T-helper 2 cell treated with Interferon-gamma antibody and Interleukin-4, amounts not matched to agents 5 μg/mL and 100 μg/mL, for 36 hours (primary cell): ENCODE measurements at regions not wholly inside any gene's neighbourhood (a gene's known extent, or its start where the extent isn't known, plus 50 kb on each side); places are given as distances from the start of the nearest gene placed in this dataset.

Source experiments
- DNase-seq: peaks from one replicate; pipeline ENCODE4 v3.0.0; 2021; ENCODE audit warnings: low spot score
- H3K27ac Mint-ChIP-seq: one replicate; pipeline ENCODE4 v1.8.0; 2021; ENCODE audit warnings: mild to moderate bottlenecking, mixed read lengths
- H3K27me3 Mint-ChIP-seq: one replicate; pipeline ENCODE4 v1.8.0; 2021; ENCODE audit warnings: low read depth, mixed read lengths
- H3K36me3 Mint-ChIP-seq: one replicate; pipeline ENCODE4 v1.8.0; 2021; ENCODE audit warnings: low read depth, mixed read lengths
- H3K4me1 Mint-ChIP-seq: one replicate; pipeline ENCODE4 v1.8.0; 2021; ENCODE audit warnings: low read depth, mixed read lengths
- H3K4me3 Mint-ChIP-seq: one replicate; pipeline ENCODE4 v1.8.0; 2022; ENCODE audit warnings: mild to moderate bottlenecking, moderate library complexity, mixed read lengths
- H3K9me3 Mint-ChIP-seq: one replicate; pipeline ENCODE4 v1.8.0; 2021; ENCODE audit warnings: mixed read lengths

- no peak overlapping the region for H3K4me3 Mint-ChIP-seq
- no peaks in the 10 kb centered on the region for H3K27me3 Mint-ChIP-seq
- H3K36me3 Mint-ChIP-seq: no peaks in the 10 kb centered on the region
- no peak overlapping the region for H3K27ac Mint-ChIP-seq
- H3K9me3 Mint-ChIP-seq: no peaks in the 10 kb centered on the region
- no peaks in the 10 kb centered on the region for H3K4me1 Mint-ChIP-seq
- DNase-seq: no peak
These were observed 125.6 kb downstream of the SPRY2 start for GRCh38 chr13:80215368-80215767.

- Mint-ChIP-seq H3K36me3 (no peaks in the 10 kb centered on the region), H3K27me3 (no peaks in the 10 kb centered on the region), H3K27ac (no peak overlapping the region), H3K9me3 (no peaks in the 10 kb centered on the region), H3K4me1 (no peaks in the 10 kb centered on the region), H3K4me3 (no peak overlapping the region)
- DNase-seq: no peak
These were observed 126.4 kb downstream of the SPRY2 start for GRCh38 chr13:80214521-80214991.

- H3K27me3 Mint-ChIP-seq: no peaks in the 10 kb centered on the region
- H3K9me3 Mint-ChIP-seq: no peaks in the 10 kb centered on the region
- H3K27ac Mint-ChIP-seq: no peak overlapping the region
- H3K36me3 Mint-ChIP-seq: no peaks in the 10 kb centered on the region
- H3K4me1 Mint-ChIP-seq: no peaks in the 10 kb centered on the region
- H3K4me3 Mint-ChIP-seq: no peak overlapping the region
- DNase-seq: no peak
These were observed 126.9 kb downstream of the SPRY2 start for GRCh38 chr13:80214050-80214449.

- no peak overlapping the region for H3K4me3 Mint-ChIP-seq
- H3K27me3 Mint-ChIP-seq: no peaks in the 10 kb centered on the region
- no peaks in the 10 kb centered on the region for H3K9me3 Mint-ChIP-seq
- H3K36me3 Mint-ChIP-seq: no peaks in the 10 kb centered on the region
- no peaks in the 10 kb centered on the region for H3K4me1 Mint-ChIP-seq
- no peak for DNase-seq
- H3K27ac Mint-ChIP-seq: no peak overlapping the region
These were observed 127.7 kb downstream of the SPRY2 start for GRCh38 chr13:80213201-80213600.

GRCh38 chr13:80211566-80211965 is 129.4 kb downstream of the SPRY2 start:
- H3K9me3 Mint-ChIP-seq: no peaks in the 10 kb centered on the region
- DNase-seq: no peak
- H3K27ac Mint-ChIP-seq: no peak overlapping the region
- H3K36me3 Mint-ChIP-seq: no peaks in the 10 kb centered on the region
- H3K4me1 Mint-ChIP-seq: no peaks in the 10 kb centered on the region
- H3K27me3 Mint-ChIP-seq: no peaks in the 10 kb centered on the region
- H3K4me3 Mint-ChIP-seq: no peak overlapping the region

GRCh38 chr13:80204642-80205041 is 136.3 kb downstream of the SPRY2 start:
- no peaks in the 10 kb centered on the region for H3K9me3 Mint-ChIP-seq
- no peak overlapping the region for H3K27ac Mint-ChIP-seq
- no peak overlapping the region for H3K4me3 Mint-ChIP-seq
- DNase-seq: no peak
- no peaks in the 10 kb centered on the region for H3K27me3 Mint-ChIP-seq
- no peaks in the 10 kb centered on the region for H3K36me3 Mint-ChIP-seq
- no peaks in the 10 kb centered on the region for H3K4me1 Mint-ChIP-seq

GRCh38 chr13:80203496-80203895 is 137.4 kb downstream of the SPRY2 start:
- Mint-ChIP-seq H3K4me3 (no peak overlapping the region), H3K27ac (no peak overlapping the region), H3K9me3 (no peaks in the 10 kb centered on the region), H3K36me3 (no peaks in the 10 kb centered on the region), H3K4me1 (no peaks in the 10 kb centered on the region), H3K27me3 (no peaks in the 10 kb centered on the region)
- no peak for DNase-seq

GRCh38 chr13:80201694-80202468 is 139.0 kb downstream of the SPRY2 start:
- DNase-seq: no peak
- Mint-ChIP-seq H3K9me3 (no peaks in the 10 kb centered on the region), H3K36me3 (no peaks in the 10 kb centered on the region), H3K27me3 (no peaks in the 10 kb centered on the region), H3K27ac (no peak overlapping the region), H3K4me1 (no peaks in the 10 kb centered on the region), H3K4me3 (no peak overlapping the region)

- no peaks in the 10 kb centered on the region for H3K27me3 Mint-ChIP-seq
- no peaks in the 10 kb centered on the region for H3K4me1 Mint-ChIP-seq
- no peak overlapping the region for H3K27ac Mint-ChIP-seq
- no peaks in the 10 kb centered on the region for H3K9me3 Mint-ChIP-seq
- H3K4me3 Mint-ChIP-seq: no peak overlapping the region
- DNase-seq: no peak
- H3K36me3 Mint-ChIP-seq: no peaks in the 10 kb centered on the region
These were observed 141.2 kb downstream of the SPRY2 start for GRCh38 chr13:80199585-80200292.

- no peaks in the 10 kb centered on the region for H3K36me3 Mint-ChIP-seq
- no peaks in the 10 kb centered on the region for H3K9me3 Mint-ChIP-seq
- H3K4me1 Mint-ChIP-seq: no peaks in the 10 kb centered on the region
- H3K27me3 Mint-ChIP-seq: no peaks in the 10 kb centered on the region
- no peak overlapping the region for H3K4me3 Mint-ChIP-seq
- no peak for DNase-seq
- H3K27ac Mint-ChIP-seq: no peak overlapping the region
These were observed 141.9 kb downstream of the SPRY2 start for GRCh38 chr13:80199067-80199466.

GRCh38 chr13:80196756-80197155 is 144.2 kb downstream of the SPRY2 start:
- no peaks in the 10 kb centered on the region for H3K36me3 Mint-ChIP-seq
- no peaks in the 10 kb centered on the region for H3K27me3 Mint-ChIP-seq
- no peaks in the 10 kb centered on the region for H3K9me3 Mint-ChIP-seq
- H3K27ac Mint-ChIP-seq: no peak overlapping the region
- H3K4me1 Mint-ChIP-seq: no peaks in the 10 kb centered on the region
- no peak overlapping the region for H3K4me3 Mint-ChIP-seq
- DNase-seq: no peak

GRCh38 chr13:80195649-80196048 is 145.3 kb downstream of the SPRY2 start:
- no peak for DNase-seq
- Mint-ChIP-seq H3K36me3 (no peaks in the 10 kb centered on the region), H3K27me3 (no peaks in the 10 kb centered on the region), H3K4me3 (no peak overlapping the region), H3K4me1 (no peaks in the 10 kb centered on the region), H3K9me3 (no peaks in the 10 kb centered on the region), H3K27ac (no peak overlapping the region)

GRCh38 chr13:80189889-80190597 is 150.9 kb downstream of the SPRY2 start:
- H3K4me1 Mint-ChIP-seq: no peaks in the 10 kb centered on the region
- no peak overlapping the region for H3K27ac Mint-ChIP-seq
- H3K9me3 Mint-ChIP-seq: no peaks in the 10 kb centered on the region
- no peaks in the 10 kb centered on the region for H3K36me3 Mint-ChIP-seq
- no peak for DNase-seq
- H3K4me3 Mint-ChIP-seq: no peak overlapping the region
- no peaks in the 10 kb centered on the region for H3K27me3 Mint-ChIP-seq

- H3K36me3 Mint-ChIP-seq: no peaks in the 10 kb centered on the region
- no peaks in the 10 kb centered on the region for H3K9me3 Mint-ChIP-seq
- no peak overlapping the region for H3K4me3 Mint-ChIP-seq
- no peak overlapping the region for H3K27ac Mint-ChIP-seq
- H3K4me1 Mint-ChIP-seq: no peaks in the 10 kb centered on the region
- no peaks in the 10 kb centered on the region for H3K27me3 Mint-ChIP-seq
- no peak for DNase-seq
These were observed 160.1 kb downstream of the SPRY2 start for GRCh38 chr13:80180740-80181355.
